ENCODE measurements at regions not wholly inside any gene's neighbourhood (a gene's known extent, or its start where the extent isn't known, plus 50 kb on each side); places are given as distances from the start of the nearest gene placed in this dataset.

DNA sequence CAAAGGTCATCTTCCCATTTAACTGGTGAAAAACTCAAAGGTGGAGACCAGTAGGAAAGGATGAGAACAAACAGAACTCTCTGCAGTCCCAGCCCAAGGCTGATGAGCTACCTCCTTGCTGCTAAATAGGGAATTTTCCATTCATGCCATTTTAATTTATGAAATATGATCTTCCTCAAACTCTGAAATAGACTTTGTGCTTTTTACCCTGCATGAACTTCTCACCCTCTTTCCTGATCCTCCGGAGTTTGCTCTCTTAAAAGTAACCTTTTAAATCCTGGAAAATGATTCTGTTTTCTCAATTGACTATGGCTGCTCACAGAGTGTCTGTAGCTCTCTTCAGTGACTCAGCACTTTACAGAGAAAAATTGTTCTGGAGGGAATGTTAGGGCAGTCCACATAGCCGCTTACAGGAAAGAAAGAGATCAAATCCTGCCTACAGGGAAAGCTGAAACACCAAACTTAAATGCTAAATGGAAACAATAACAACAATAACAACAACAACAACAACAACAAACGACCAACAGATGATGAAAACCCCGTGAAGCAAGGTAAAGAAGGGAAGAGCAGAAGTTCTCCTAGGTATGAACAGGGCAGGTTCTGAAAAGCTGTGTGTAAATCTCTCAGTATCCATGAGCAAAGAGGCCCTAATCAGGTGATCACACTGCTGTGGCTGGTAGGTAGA, 79.8 kb upstream of the SESTD1 start:
- no peak overlapping the region for H3K4me2 ChIP-seq
- H3K4me3 ChIP-seq (IDR thresholded peaks at IDR 0.05; ENCODE audit: insufficient read depth, low read depth, low read length), result no peak overlapping the region
- no peak overlapping the region for H3K9ac ChIP-seq
- TF ChIP-seq CTCF (conservative IDR thresholded peaks at IDR 0.05; ENCODE audit: low read depth, low read length), result no peak
- peaks cover 6% of the 10 kb centered on the region for H3K4me1 ChIP-seq (ENCODE audit: low read depth, poor library complexity, severe bottlenecking)
- H3K27me3 ChIP-seq (ENCODE audit: insufficient read depth, low read depth), result no peaks in the 10 kb centered on the region
- H3K36me3 ChIP-seq (ENCODE audit: insufficient read depth), result no peaks in the 10 kb centered on the region
- no peak overlapping the region for H3K27ac ChIP-seq
- H2AFZ ChIP-seq (ENCODE audit: low read depth), result peak overlapping the region; percentile 50
- no peaks in the 10 kb centered on the region for H3K79me2 ChIP-seq (ENCODE audit: insufficient read depth, low read depth)
- no peaks in the 10 kb centered on the region for H4K20me1 ChIP-seq (ENCODE audit: insufficient read depth)

DNA sequence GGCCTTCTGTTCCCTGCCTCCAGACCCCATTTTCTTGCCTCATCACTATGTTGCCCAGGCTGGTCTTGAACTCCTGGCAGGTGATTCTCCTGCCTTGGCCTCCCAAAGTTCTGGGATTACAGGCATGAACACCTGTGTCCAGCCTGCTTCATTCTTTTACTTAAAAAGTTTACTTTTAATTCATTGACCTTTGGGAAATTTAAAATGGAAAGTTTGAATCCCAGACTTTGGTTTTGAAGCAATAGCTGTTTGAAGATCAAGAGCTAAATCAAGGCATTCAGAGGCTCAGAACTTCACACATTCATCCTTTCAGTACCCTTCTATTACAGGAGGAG, 79.3 kb upstream of the SESTD1 start:
- Histone ChIP-seq H3K4me3 (IDR thresholded peaks at IDR 0.05; ENCODE audit: insufficient read depth, low read depth, low read length) (no peak overlapping the region), H3K36me3 (ENCODE audit: insufficient read depth) (no peaks in the 10 kb centered on the region), H3K9ac (no peak overlapping the region), H3K27me3 (ENCODE audit: insufficient read depth, low read depth) (no peaks in the 10 kb centered on the region), H3K79me2 (ENCODE audit: insufficient read depth, low read depth) (no peaks in the 10 kb centered on the region), H3K4me2 (no peak overlapping the region), H2AFZ (ENCODE audit: low read depth) (peak overlapping the region; percentile 50), H4K20me1 (ENCODE audit: insufficient read depth) (no peaks in the 10 kb centered on the region), H3K27ac (no peak overlapping the region), H3K4me1 (ENCODE audit: low read depth, poor library complexity, severe bottlenecking) (peaks cover 6% of the 10 kb centered on the region)
- TF ChIP-seq CTCF (conservative IDR thresholded peaks at IDR 0.05; ENCODE audit: low read depth, low read length), result no peak

GRCh38 chr2:179341152-179341866, 76.7 kb upstream of the SESTD1 start:
- Histone ChIP-seq H3K27ac (no peak overlapping the region), H3K4me1 (ENCODE audit: low read depth, poor library complexity, severe bottlenecking) (peaks cover 6% of the 10 kb centered on the region), H2AFZ (ENCODE audit: low read depth) (no peak overlapping the region), H3K4me2 (no peak overlapping the region), H3K9ac (no peak overlapping the region), H4K20me1 (ENCODE audit: insufficient read depth) (no peaks in the 10 kb centered on the region), H3K4me3 (IDR thresholded peaks at IDR 0.05; ENCODE audit: insufficient read depth, low read depth, low read length) (no peak overlapping the region), H3K79me2 (ENCODE audit: insufficient read depth, low read depth) (no peaks in the 10 kb centered on the region), H3K27me3 (ENCODE audit: insufficient read depth, low read depth) (no peaks in the 10 kb centered on the region), H3K36me3 (ENCODE audit: insufficient read depth) (no peaks in the 10 kb centered on the region)
- no peak for TF ChIP-seq CTCF (conservative IDR thresholded peaks at IDR 0.05; ENCODE audit: low read depth, low read length)

GRCh38 chr2:179340678-179341077, 76.0 kb upstream of the SESTD1 start:
- Histone ChIP-seq H3K4me1 (ENCODE audit: low read depth, poor library complexity, severe bottlenecking) (peaks cover 6% of the 10 kb centered on the region), H3K4me3 (IDR thresholded peaks at IDR 0.05; ENCODE audit: insufficient read depth, low read depth, low read length) (no peak overlapping the region), H3K4me2 (no peak overlapping the region), H3K27ac (no peak overlapping the region), H3K36me3 (ENCODE audit: insufficient read depth) (no peaks in the 10 kb centered on the region), H3K27me3 (ENCODE audit: insufficient read depth, low read depth) (no peaks in the 10 kb centered on the region), H3K79me2 (ENCODE audit: insufficient read depth, low read depth) (no peaks in the 10 kb centered on the region), H2AFZ (ENCODE audit: low read depth) (no peak overlapping the region), H3K9ac (no peak overlapping the region), H4K20me1 (ENCODE audit: insufficient read depth) (no peaks in the 10 kb centered on the region)
- 0 out of 2 replicates have a peak, but pooled peaks have one; percentile 21 for TF ChIP-seq CTCF (conservative IDR thresholded peaks at IDR 0.05; ENCODE audit: low read depth, low read length)

Measured in KMS-11 (cell line).